Fibroblast of pulmonary artery (primary cell): ENCODE measurements at regions not wholly inside any gene's neighbourhood (a gene's known extent, or its start where the extent isn't known, plus 50 kb on each side); places are given as distances from the start of the nearest gene placed in this dataset.
A peak's percentile ranks its signal among the peaks of the same experiment; 100 is the strongest.

Source experiments
- DNase-seq: peaks from one replicate; pipeline ENCODE4 v3.0.0-alpha.2; 2010; ENCODE audit warnings: low read depth
- H3K4me3 ChIP-seq: replicated peaks from 2 replicates; pipeline ENCODE4 v1.5.1; 2011; ENCODE audit warnings: low read depth, mild to moderate bottlenecking, control low read depth, low read length, moderate library complexity
- CTCF ChIP-seq: IDR thresholded peaks from 2 replicates; pipeline ENCODE4 v1.5.1; 2011; ENCODE audit warnings: mild to moderate bottlenecking, control low read depth, low read length, inconsistent platforms; ENCODE audit errors: missing control alignments

- no peak overlapping the region for H3K4me3 ChIP-seq
- no peak for TF ChIP-seq CTCF
- DNase-seq, result no peak
Measured at GRCh38 chr17:68748381-68748780, 147.2 kb upstream of the FAM20A start.

- H3K4me3 ChIP-seq, result no peak overlapping the region
- no peak for TF ChIP-seq CTCF
Measured at GRCh38 chr17:68740555-68741447, 139.6 kb upstream of the FAM20A start.

GRCh38 chr17:68737761-68738443 lies 136.7 kb upstream of the FAM20A start:
- DNase-seq, result peak; percentile 29
- TF ChIP-seq CTCF, result no peak
- H3K4me3 ChIP-seq, result no peak overlapping the region

More at GRCh38 chr17:68740555-68741447, 139.6 kb upstream of the FAM20A start:
- DNase-seq, result no peak

- TF ChIP-seq CTCF, result no peak
- H3K4me3 ChIP-seq, result no peak overlapping the region
- no peak for DNase-seq
Measured at GRCh38 chr17:68734931-68735330, 133.8 kb upstream of the FAM20A start.

GRCh38 chr17:68734187-68734900 lies 133.2 kb upstream of the FAM20A start:
- TF ChIP-seq CTCF, result no peak
- no peak overlapping the region for H3K4me3 ChIP-seq
- no peak for DNase-seq

- peak; percentile 80 for DNase-seq
- no peak overlapping the region for H3K4me3 ChIP-seq
- TF ChIP-seq CTCF, result no peak
Measured at GRCh38 chr17:68733241-68734176, 132.3 kb upstream of the FAM20A start.
